GM12891 (cell line): ENCODE measurements at regions not wholly inside any gene's neighbourhood (a gene's known extent, or its start where the extent isn't known, plus 50 kb on each side); places are given as distances from the start of the nearest gene placed in this dataset.
A peak's percentile ranks its signal among the peaks of the same experiment; 100 is the strongest.

Source experiments
- DNase-seq: peaks from one replicate; pipeline ENCODE4 v3.0.0; 2011; ENCODE audit warnings: low spot score; ENCODE audit not compliant: insufficient read length
- FAIRE-seq: peaks from 2 replicates; lab custom pipeline; 2011; peaks lifted over from hg19 to GRCh38; lab: Jason Lieb, UNC
- PAX5 ChIP-seq: IDR thresholded peaks from 2 replicates; pipeline ENCODE4 v1.6.1; 2011; ENCODE audit warnings: low read length, moderate library complexity, mild to moderate bottlenecking; ENCODE audit not compliant: insufficient read depth, severe bottlenecking
- POLR2A ChIP-seq: IDR thresholded peaks from 2 replicates; pipeline ENCODE4 v1.6.1; 2011; ENCODE audit warnings: low read depth, low read length, control low read depth
- POLR2AphosphoS5 ChIP-seq: IDR thresholded peaks from 2 replicates; pipeline ENCODE4 v1.6.1; 2011; ENCODE audit warnings: low read depth, low read length, control low read depth
- POU2F2 ChIP-seq: IDR thresholded peaks from 2 replicates; pipeline ENCODE4 v1.6.1; 2011; ENCODE audit warnings: low read depth, mild to moderate bottlenecking, control low read depth, low read length, moderate library complexity
- SPI1 ChIP-seq: IDR thresholded peaks from 2 replicates; pipeline ENCODE4 v1.6.1; 2011; ENCODE audit warnings: low read depth, low read length, control low read depth
- TAF1 ChIP-seq: IDR thresholded peaks from 2 replicates; pipeline ENCODE4 v1.6.1; 2011; ENCODE audit warnings: low read depth, low read length, control low read depth

- FAIRE-seq (no peak), DNase-seq (no peak)
- TF ChIP-seq POLR2A (no peak), SPI1 (no peak), TAF1 (no peak), POU2F2 (no peak), PAX5 (no peak), POLR2AphosphoS5 (no peak)
Observed at GRCh38 chrX:138777230-138777629, 65.7 kb upstream of the FGF13 start.

DNA sequence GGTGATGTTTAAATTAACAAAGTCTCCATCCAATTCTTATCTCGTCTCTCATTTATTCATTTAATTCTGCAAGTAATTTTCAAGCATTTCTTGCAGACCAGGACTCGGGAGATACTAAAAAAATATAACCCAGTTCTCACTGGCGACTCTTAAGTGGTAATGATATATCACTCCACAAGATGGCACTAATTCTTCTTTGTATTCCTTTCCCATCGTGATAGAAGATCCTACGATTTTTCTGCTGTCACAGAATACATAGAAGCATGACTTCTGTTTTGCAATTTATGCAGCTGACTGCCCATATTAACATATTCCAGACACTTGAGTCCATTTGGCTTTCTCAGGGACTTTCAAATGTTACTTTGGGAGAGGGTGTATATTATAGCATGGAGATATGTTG, 64.0 kb upstream of the FGF13 start:
- FAIRE-seq (peak; percentile 28), DNase-seq (no peak)
- TF ChIP-seq POU2F2 (no peak), SPI1 (no peak), POLR2AphosphoS5 (no peak), PAX5 (no peak), TAF1 (no peak), POLR2A (no peak)

GRCh38 chrX:138771047-138771446, 59.5 kb upstream of the FGF13 start:
- FAIRE-seq (no peak), DNase-seq (no peak)
- TF ChIP-seq PAX5 (no peak), SPI1 (no peak), POU2F2 (no peak), POLR2A (no peak), TAF1 (no peak), POLR2AphosphoS5 (no peak)

DNA sequence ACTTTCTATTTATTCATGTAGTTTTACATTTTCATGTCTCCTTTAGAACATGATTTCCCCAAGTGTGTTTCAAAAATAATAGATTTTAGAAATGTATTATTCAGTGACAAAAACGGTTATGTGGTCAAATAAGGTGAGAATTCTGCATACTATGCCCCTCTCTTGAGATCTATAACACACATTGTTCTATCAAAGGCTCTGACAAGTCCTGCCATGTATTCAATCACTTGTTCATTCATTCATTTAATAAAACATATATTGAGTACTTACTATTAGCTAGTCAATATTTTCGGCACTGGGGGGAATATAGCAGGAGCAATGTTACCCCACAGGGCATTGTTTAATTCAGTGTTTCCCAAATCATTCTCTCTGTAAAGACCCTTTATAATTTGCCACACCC, 58.4 kb upstream of the FGF13 start:
- no peak for FAIRE-seq
- no peak for DNase-seq
- no peak for TF ChIP-seq POU2F2
- TF ChIP-seq SPI1: no peak
- no peak for TF ChIP-seq TAF1
- no peak for TF ChIP-seq PAX5
- TF ChIP-seq POLR2AphosphoS5: no peak
- TF ChIP-seq POLR2A: no peak

DNA sequence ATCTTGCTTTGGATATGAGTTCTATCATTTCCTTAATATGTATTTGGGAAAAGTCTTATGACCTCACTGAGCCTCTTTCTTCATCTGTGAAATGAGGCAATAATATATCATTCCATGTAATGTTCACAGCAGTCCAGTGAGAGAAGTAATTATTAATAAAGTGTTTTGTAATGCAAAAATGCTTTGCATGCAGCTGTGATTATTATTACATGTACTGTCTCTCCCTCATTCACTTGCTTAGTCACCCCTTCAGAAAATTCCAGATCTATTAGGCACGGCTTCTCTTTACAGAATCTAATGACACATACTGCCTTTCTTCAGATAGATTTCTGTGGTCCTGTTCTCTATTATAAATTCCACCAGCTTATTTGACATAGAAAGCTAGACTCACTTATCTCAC, 53.5 kb upstream of the FGF13 start:
- no peak for DNase-seq
- no peak for FAIRE-seq
- TF ChIP-seq POLR2A (no peak), SPI1 (no peak), PAX5 (no peak), TAF1 (no peak), POU2F2 (no peak), POLR2AphosphoS5 (no peak)

DNA sequence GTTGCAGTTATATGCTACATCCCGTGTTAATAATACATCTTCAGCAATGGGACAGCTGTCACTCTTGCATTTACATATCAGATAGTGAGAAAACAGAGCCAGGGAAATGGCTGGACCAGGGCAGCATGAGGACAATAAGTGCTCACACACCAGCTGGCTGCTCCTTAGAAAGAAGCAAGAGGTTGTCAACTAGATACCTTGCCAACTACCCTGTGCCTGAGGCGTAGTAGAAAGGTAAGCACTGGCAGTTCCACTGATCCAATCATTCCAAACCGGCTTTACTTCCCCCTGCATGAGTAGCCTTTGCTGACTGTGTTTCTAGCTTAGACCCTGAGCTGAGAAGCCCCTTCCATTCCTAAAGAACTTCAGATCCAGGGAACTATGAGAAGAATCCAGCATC, 52.2 kb upstream of the FGF13 start:
- no peak for TF ChIP-seq POLR2AphosphoS5
- TF ChIP-seq POLR2A: no peak
- TF ChIP-seq SPI1: no peak
- TF ChIP-seq PAX5: no peak
- TF ChIP-seq POU2F2: no peak
- TF ChIP-seq TAF1: no peak
- DNase-seq (no peak), FAIRE-seq (no peak)

- FAIRE-seq: no peak
- TF ChIP-seq SPI1 (no peak), POU2F2 (no peak), PAX5 (no peak), POLR2AphosphoS5 (no peak), TAF1 (no peak), POLR2A (no peak)
- no peak for DNase-seq
Observed at GRCh38 chrX:138761380-138761779, 49.9 kb upstream of the FGF13 start.
